GM06990 (cell line): ENCODE measurements at regions not wholly inside any gene's neighbourhood (a gene's known extent, or its start where the extent isn't known, plus 50 kb on each side); places are given as distances from the start of the nearest gene placed in this dataset.

Experiments
- DNase-seq: peaks from one replicate; pipeline ENCODE4 v3.0.0-alpha.2; 2011; ENCODE audit not compliant: insufficient read length; ENCODE audit errors: extremely low read depth
- H3K27me3 ChIP-seq: replicated peaks from 2 replicates; pipeline ENCODE4 v1.6.0; 2011; ENCODE audit warnings: low read length; ENCODE audit not compliant: control insufficient read depth, insufficient read depth
- H3K36me3 ChIP-seq: 2 replicates; pipeline ENCODE4 v1.5.1; 2011; ENCODE audit warnings: low read length; ENCODE audit not compliant: control insufficient read depth, insufficient read depth
- H3K4me3 ChIP-seq: replicated peaks from 2 replicates; pipeline ENCODE4 v1.5.1; 2011; ENCODE audit warnings: low read depth, mild to moderate bottlenecking, control low read depth, low read length
- TF ChIP-seq, protein P1 (sequence below): IDR thresholded peaks from 2 replicates; pipeline ENCODE4 v1.5.1; 2011; ENCODE audit warnings: low read length, control low read depth, mild to moderate bottlenecking, inconsistent platforms; ENCODE audit not compliant: insufficient read depth, poor library complexity, severe bottlenecking

DNA sequence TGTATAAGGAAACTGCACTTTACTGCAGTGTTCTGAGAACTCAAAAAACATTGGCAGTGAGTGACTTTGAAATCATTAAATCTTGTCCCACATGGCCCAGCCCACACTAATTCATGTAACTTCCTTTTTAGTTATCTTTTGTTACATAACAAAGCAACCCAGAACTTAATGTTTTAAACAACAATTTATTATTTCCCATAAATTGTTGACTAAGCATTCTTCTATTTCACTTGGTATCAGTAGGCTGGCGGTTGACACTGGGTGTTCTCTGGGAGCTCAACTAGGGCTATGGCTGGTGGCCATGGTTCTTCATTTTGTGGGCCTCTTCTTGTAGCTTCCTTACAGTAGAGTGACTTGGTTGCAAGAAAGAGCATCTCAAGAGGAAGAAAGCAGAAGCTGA is 278.4 kb downstream of the RASEF start:
- H3K4me3 ChIP-seq = no peak overlapping the region
- no peaks in the 10 kb centered on the region for H3K36me3 ChIP-seq
- DNase-seq = no peak
- TF ChIP-seq, protein P1, sequence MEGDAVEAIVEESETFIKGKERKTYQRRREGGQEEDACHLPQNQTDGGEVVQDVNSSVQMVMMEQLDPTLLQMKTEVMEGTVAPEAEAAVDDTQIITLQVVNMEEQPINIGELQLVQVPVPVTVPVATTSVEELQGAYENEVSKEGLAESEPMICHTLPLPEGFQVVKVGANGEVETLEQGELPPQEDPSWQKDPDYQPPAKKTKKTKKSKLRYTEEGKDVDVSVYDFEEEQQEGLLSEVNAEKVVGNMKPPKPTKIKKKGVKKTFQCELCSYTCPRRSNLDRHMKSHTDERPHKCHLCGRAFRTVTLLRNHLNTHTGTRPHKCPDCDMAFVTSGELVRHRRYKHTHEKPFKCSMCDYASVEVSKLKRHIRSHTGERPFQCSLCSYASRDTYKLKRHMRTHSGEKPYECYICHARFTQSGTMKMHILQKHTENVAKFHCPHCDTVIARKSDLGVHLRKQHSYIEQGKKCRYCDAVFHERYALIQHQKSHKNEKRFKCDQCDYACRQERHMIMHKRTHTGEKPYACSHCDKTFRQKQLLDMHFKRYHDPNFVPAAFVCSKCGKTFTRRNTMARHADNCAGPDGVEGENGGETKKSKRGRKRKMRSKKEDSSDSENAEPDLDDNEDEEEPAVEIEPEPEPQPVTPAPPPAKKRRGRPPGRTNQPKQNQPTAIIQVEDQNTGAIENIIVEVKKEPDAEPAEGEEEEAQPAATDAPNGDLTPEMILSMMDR = no peak
- H3K27me3 ChIP-seq = no peaks in the 10 kb centered on the region

DNA sequence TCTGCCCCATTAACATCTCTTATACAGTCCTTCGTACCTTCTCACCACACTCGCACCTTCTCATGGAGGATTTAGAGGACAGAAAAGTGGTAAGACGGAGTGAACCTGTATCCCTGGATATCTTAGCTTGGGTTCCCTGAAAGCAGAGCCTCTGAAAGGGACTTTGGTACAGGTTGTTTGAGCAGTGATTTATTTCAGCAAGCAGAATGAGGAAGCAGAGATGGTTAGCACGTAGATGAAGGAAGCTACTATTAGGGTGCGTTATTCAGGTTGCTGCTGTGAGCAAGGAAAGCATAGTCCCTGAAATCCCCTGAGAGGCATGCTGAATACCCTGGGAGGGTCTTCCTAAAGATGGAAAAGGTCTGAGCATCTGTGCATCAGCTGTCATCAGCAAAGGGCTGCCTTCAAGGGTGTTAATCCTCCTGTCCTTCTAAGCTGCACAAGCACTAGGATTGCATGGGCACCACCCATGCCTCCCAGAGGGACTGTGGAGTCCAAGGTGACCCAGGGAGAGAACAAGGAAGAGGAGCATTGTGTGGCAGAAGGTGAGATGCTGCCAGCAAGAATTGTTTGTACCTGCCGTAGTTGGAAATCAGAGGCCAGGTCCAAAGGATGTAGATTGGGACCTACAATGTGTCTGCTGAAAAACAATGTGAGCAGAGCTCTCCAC is 273.7 kb downstream of the RASEF start:
- DNase-seq = no peak
- H3K4me3 ChIP-seq = no peak overlapping the region

DNA sequence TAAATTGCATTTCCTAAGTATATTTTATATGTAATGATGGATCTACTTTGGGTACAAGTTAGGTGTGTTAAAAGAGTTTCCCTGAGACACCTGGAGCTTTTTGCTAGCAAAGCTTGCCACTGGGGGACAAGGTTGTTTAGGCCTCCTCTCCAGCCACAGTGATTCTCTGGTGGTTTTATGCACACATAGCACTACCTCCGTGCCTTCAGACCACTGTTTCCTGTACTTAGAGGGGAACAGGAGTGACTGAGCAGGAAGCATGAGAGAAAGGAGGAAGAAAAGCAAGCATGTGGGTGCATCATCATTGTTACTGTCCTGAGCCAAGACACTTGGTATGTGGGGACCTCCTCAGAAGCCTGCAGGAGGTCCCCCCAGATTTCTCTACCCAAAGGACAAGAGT is 272.1 kb downstream of the RASEF start:
- no peak for DNase-seq
- Histone ChIP-seq H3K27me3 (no peaks in the 10 kb centered on the region), H3K36me3 (no peaks in the 10 kb centered on the region), H3K4me3 (no peak overlapping the region)
- TF ChIP-seq, protein P1 = no peak

More for the DNA sequence above, 273.7 kb downstream of the RASEF start:
- TF ChIP-seq, protein P1 = no peak
- no peaks in the 10 kb centered on the region for H3K36me3 ChIP-seq
- no peaks in the 10 kb centered on the region for H3K27me3 ChIP-seq

DNA sequence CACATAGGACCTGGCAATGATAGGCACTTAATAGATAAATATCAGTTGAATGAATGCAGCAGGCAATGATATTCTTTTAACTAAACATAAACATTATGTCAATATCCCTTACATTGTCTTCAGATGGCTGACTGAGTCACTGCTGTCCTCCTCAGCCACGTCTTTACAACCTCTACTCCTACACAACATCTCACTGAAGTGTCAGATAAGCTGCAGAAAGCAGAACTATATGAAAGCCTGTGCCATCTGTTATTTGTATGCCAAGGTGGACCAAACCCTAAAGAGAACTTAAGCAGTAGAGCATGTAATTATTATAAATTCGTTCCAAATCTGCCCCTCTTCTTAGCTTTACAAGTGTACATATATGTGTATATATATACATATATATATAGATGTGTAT is 271.2 kb downstream of the RASEF start:
- Histone ChIP-seq H3K36me3 (no peaks in the 10 kb centered on the region), H3K4me3 (no peak overlapping the region), H3K27me3 (no peaks in the 10 kb centered on the region)
- TF ChIP-seq, protein P1 = no peak
- DNase-seq = no peak

DNA sequence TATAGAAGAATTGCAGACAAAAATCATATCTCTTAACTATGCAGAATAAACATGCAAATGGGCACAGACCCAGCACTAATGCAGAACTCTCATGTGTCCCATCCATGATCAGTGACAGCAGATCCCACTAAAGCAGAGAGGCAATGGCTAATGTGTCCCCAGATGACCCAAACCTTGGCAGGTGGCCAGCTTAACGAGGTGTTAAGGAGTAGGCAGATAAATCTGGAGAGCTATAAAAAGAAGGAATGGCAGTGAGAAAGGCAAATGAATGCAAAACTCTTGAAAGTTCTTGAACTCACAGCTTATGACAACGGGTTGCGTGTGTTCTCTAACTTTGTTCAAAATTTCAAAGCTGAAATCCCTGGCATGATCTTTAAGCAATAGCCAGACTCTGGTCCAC is 265.4 kb downstream of the RASEF start:
- TF ChIP-seq, protein P1 = no peak
- no peaks in the 10 kb centered on the region for H3K27me3 ChIP-seq
- DNase-seq = no peak
- no peak overlapping the region for H3K4me3 ChIP-seq
- no peaks in the 10 kb centered on the region for H3K36me3 ChIP-seq

DNA sequence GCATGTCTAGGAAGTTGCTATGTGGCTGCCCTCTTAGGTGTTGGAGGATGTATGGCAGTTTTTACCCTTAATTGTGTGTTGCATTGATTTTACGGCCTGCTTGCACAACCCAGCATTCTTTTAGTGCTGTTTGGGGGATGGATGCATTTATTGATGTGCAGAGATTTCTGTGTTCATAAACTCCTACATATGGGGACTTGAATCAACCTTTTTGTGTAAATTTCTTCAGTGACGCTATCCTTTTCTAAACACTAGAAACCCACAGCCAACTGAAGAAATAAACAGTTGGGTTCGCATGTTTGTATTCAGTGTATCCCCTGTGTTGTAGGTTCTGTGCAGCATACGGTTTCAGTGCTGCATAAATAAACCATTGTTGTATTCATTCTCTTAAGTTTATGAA is 263.7 kb downstream of the RASEF start:
- TF ChIP-seq, protein P1 = no peak
- Histone ChIP-seq H3K4me3 (no peak overlapping the region), H3K36me3 (no peaks in the 10 kb centered on the region), H3K27me3 (no peaks in the 10 kb centered on the region)
- no peak for DNase-seq
